Retina (tissue), 1 donor: ENCODE measurements at regions not wholly inside any gene's neighbourhood (a gene's known extent, or its start where the extent isn't known, plus 50 kb on each side); places are given as distances from the start of the nearest gene placed in this dataset.
A peak's percentile ranks its signal among the peaks of the same experiment; 100 is the strongest.

Experiments used
- DNase-seq: peaks from one replicate; pipeline ENCODE4 v3.0.0-alpha.2; 2016

DNA sequence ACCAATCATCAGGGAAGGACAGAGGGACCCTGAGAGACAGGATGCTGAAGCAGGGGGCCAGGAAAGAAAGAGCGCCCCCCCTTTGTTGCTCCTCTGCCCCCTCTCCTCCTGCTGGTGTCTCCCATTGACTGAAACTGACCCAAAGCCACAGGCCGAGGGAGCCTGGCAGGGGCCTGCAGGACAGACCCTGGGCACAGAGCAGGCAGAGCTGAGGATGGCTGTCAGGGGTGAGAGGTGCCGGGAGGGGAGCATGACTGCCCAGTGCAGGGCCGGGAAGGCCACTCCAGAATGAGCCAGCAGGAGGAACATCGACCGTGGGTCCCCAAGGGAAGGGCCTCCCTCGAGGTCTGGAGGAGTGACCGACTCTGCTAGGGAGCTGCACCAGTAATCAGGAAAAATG is 427.8 kb downstream of the PREX1 start:
- DNase-seq, result no peak

DNA sequence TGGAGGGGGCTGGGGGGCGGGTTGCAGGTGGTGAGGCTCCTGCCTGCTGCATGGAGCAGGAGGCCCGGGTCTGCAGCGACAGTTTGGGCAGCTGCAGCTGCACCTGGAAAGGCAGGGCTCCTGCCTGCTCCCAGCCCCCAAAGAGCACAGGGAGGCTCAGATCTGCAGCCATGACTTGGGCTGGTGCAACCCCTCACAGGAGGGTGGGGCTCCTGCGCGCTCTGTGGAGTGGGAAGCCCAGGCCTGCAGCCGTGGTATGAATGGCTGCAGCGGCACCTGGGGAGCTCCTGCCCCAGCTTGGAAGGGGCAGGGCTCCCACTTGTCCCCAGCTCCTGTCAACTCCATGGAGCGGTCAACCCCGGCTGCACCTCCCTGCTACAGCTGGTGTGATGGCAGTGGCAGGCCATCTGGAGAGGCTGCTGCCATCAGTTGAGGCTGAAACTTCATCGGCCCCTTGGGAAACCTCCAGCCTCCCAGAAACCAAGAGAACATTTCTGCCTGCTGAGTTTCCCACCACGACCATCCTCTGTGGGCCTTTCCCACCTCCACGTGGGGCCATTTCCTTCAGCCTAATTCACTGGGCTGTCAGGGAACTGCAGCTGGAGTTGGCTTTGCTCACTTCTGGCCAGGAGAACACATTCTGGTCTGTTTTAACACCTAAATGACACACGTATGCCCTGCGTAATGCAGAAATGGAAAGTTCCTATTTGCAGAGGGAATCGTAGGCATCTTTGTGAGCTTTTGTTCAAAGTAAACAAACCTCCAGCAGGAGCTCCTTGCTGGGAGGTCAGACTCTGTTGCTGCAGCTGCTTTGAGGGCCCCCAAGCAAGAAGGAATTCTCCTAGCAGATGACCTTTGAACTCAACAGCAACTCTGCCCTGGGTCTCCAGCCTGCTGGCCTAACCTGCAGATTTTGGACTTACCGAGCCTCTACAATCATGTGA is 429.0 kb downstream of the PREX1 start:
- DNase-seq, result peak; percentile 52

DNA sequence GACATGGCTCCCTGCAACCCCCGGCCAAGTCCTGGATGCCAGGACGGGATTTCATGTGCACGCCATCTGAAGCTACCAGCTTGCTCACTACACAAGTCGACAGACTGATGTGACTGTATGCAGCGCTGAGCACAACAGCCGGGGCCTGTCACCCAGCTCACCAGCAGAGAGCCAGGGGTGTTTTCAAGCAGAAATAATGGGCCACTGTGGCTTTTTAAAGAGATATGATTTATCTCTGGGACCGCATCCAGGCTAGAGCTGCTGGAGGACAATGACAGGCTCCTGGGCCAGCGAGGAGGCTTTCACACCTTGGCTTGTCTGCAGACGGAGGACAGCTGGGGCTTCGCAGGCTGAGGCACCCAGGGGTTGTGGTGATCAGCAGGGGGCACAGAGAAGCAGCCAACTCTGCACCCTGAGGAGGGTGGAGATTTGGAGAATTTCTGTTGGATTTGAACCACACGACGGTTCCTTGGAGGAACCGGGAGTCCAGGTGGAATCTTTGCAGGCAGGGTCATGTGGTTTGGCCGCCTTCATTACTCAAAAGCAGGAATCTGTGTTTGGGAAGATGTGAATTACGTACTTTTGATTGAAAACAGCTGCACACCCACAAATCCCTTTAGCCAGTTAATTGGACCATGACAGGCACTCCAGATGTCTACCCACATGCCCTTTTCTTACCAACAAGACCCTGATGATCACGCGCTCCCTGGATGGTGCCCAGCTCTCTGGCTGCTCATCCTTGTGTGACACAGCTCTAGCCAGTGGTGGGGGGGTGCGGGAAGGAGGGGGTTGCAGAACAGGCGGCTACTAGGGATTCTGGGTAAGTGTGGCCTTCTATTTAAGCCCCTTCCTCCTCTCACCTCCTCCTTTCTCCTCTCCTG is 430.6 kb downstream of the PREX1 start:
- peak; percentile 61 for DNase-seq

GRCh38 chr20:48395816-48396546 is 431.8 kb downstream of the PREX1 start:
- no peak for DNase-seq

GRCh38 chr20:48394415-48395081 is 433.3 kb downstream of the PREX1 start:
- no peak for DNase-seq

- DNase-seq, result no peak
Measured at GRCh38 chr20:48393737-48394314, 434.0 kb downstream of the PREX1 start.

DNA sequence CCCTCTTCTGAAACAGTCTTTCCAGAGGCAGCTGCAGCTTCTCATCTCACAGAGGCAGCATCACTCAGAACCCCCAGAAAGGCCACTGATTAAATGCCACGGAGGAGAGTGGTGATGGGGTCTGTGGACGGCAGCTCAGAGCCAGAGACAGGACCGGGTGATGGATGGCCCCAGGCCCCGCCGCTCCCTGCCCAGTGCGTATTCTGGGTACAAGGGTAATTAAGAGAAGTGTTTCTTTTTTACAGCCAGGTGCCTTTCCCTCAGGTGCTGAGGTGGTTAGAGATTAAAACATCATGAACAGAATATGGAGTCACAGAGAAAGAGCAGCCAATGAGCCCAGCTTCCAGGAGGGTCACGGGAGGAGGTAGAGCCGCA is 434.5 kb downstream of the PREX1 start:
- no peak for DNase-seq

DNA sequence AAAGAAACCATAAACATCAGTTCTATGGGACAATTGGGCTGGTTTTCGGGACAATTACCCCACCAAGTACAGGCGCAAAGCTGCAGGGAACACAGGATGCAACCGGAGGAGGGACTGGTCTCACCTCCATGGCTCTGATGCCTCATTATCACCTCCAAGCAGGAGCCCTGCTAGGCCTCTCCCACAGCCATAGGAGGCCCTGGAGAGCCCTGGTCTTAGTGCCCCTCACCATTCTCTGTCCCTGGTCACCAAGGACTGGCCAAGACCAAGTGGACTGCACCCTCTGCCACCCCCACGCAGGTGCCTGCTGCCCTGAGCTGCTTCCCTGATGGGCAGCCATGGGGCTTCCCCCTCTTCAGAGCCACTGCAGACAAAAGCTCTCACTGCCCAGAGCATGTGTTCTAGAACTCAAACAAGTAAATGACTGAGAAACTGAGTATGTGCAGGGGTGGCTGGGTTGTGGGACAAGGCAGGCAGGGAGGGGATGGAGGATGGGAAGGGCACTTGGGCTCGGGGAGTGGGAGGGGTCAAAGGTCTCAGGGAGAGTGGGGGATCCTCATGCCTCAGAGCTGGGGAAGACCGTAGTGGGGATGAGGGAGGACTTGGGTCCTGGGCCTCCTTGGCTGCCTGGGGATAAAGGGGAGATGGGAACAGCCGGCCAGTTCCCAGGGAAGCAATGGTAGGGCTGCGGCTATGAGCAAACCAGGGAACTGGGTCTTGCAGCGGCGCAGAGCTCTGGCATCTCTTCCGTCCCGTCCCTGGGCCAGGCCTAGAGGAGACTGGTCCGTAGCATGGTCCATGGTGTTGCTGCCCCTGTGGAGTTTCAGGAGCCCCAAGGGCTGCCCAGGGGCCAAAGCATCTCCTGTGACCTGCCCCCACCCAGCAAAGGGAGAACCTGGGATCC is 435.1 kb downstream of the PREX1 start:
- DNase-seq, result no peak

DNA sequence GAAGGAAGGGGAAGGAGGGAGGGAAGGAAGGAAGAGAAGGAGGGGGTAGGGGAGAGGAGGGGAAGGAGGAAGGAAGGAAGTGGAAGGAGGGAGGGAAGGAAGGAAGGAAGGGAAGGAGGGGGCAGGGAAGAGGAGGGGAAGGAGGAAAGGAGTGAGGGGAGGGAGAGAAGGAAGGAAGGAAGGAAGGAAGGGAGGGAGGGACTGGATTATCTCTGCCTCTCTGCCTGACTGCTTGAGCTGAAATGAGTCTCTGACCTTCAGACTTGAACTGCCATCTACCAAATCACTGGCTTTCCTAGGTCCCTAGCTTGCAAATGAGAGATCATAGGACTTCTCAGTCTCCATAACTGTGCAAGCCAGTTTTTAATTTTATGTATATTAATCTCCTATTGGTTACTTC is 436.8 kb downstream of the PREX1 start:
- no peak for DNase-seq

DNA sequence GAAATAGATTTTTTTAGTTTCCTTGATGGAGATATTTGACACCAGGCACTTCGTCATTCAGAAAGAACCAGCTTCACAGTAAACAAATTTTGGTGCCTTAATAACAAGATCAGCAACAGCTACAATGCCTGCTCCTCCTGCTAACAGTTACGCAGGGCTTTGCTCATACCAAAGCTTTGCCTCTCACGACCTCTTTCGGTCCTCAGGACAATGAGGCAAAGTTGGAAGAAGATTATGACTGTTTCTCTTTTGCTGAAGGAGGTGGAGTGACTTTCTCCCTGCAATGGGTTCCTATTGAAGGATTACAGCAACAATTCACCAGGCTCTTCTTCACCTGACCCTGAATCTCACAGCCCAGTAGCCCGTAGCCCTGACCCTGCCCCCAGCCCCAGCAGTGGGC is 440.1 kb downstream of the PREX1 start:
- no peak for DNase-seq

GRCh38 chr20:48385527-48385926 is 442.3 kb downstream of the PREX1 start:
- DNase-seq, result no peak

- no peak for DNase-seq
Measured at GRCh38 chr20:48385114-48385513, 442.7 kb downstream of the PREX1 start.

DNA sequence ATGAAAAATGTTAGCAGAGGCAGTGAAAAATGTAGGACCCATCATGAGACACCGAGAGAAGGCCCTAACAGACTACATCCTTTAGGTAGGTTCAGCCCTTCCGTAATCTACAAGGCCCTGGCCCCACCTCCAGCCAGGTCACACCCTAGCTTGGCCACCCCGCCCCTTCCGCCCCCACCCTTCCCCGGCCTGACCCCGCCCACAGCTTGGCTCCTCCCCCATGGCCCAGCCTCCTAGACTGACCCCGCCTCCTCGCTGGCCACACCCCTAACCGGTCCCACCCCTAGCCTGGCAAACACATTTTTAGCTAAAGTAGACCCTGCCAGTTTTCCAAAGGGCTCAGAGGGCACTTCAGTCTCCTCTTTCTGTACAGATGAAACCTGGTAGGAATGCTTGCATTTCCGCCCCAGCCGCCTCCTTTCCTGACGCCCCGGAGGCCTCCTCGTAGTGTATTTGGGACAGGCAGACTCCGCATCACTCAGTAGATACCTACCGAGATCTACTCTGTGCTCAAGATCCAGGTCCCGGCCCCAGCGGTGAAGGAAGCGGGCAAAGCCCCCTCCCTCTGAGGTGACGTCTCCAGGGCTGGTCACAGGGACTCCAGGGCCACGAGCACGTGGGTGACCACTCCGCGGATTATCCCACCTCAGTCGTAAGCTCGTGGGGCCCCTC is 443.5 kb downstream of the PREX1 start:
- no peak for DNase-seq

DNA sequence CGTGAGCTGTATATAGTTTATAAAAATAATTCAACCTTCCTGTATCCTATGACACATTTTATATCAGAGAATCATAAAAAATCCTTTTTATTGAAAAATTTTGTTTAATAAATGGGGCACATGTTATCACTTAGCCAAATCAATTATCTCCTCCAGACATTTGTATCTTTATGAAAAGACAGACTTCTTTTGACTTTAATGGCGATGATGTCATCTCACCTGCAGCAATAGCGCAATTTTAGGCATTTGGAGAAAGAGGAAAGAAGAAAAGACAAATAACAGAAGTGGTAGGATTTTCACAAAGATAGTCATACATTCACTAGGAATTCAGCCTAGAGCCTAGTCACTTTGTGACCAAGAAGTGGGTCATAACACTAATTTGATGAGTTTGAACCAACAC is 444.5 kb downstream of the PREX1 start:
- DNase-seq, result no peak

DNA sequence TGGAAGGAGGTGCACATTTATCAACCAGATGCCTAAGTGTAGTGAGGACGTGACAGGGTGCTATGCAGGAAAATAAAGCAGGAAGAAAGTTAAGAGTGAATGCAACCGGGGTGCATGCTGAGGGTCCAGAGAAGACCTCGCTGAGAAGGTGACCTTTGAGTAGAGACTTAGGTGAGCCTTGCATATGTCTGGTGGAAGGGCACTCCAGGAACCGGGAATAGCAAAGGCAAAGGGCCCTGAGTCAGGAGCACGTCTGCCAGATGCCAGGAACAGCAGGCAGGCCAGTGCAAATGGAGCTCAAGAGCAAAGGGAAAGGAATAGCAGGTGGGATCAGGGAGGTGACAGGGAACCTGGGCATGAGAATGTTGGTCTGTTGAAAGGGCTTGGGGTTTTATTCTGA is 445.5 kb downstream of the PREX1 start:
- no peak for DNase-seq

- DNase-seq, result no peak
Measured at GRCh38 chr20:48381353-48382120, 446.3 kb downstream of the PREX1 start.

DNA sequence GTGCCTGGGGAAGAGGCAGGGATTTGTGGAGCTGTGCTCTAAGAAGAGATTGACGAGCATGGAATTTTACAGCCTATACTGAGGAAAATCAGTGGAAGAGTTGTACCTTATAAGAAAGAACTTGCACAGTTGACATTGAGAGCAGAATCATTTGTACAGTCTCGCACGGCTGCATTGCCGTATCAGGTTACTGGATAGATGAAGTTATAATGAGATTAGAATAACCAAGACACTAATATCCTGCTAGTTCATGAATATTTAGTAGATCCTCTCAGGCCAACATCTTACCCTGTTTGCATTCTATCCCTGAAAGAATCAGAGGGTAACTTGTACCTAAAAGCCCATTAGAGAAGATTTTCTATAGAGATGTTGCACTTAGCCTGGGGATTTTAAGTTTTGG is 447.1 kb downstream of the PREX1 start:
- no peak for DNase-seq

DNA sequence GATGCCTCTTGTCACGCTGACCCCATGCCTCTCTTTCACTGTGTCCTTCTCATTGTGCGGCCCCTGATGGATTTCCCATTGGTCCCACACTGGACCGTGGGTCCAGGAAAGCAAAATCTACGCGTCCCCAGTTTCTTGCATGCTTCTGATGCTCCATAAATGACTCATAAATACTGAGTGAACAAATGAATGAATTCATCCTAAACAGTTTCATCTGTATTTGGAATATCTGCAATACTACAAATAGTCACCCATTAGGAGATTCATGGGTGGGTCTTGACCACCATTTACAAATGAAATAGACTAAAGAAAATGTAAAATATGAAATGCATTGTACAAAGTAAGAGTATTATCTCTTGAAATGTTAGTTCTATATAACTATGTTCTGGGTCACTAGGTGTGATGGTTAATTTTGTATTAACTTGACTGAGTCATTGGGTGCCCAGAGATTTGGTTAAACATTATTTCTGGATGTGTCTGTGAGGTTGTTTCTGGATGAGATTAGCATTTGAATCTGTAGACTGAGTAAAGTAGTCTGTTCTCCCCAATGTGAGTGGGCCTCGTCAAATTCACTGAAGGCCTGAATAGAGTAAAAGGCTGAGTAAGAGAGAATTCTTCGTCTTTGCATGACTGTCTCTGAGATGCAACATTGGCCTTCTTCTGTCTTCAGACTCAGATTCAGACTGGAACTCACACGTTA is 448.7 kb downstream of the PREX1 start:
- no peak for DNase-seq

DNA sequence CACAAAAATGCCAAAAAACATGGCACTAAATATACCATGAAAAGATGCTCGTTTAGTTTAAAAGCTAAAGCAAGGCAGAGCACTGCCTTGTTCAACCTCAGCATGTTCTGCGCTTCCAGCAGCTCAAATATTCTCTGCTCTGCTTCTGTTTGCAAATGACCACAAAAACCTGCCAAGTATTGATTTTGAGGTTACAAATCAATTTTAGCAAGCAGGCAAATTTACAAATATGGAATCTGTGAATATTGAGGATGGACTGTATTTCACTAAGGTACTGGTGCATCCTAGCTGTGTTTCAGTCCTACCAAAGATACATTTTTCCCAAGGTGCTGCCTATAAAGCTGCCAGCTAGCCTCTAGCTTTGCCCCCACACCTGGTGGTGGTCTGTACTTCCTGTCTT is 449.9 kb downstream of the PREX1 start:
- DNase-seq, result no peak
